Loucy (cell line): ENCODE measurements at regions not wholly inside any gene's neighbourhood (a gene's known extent, or its start where the extent isn't known, plus 50 kb on each side); places are given as distances from the start of the nearest gene placed in this dataset.
"Not testable (repeated sequence)": the region's sequence is repeated elsewhere in the genome, so short reads cannot be mapped to it uniquely, and the experiment has no call there.

Experiments used
- H2AFZ ChIP-seq: fragments of 200-600 bp; sonication (generic); 2 replicates; pipeline ENCODE4 v1.6.0; 2016; ENCODE audit warnings: antibody characterized with exemption, mild to moderate bottlenecking, low read length, moderate library complexity
- H3F3A ChIP-seq: fragments of 200-600 bp; 2 replicates; pipeline ENCODE4 v1.6.0; 2016; ENCODE audit warnings: antibody characterized with exemption, low read depth, mild to moderate bottlenecking
- H3K27me3 ChIP-seq: fragments of 200-600 bp; sonication (generic); 2 replicates; pipeline ENCODE4 v1.6.1; 2014; ENCODE audit warnings: low read length, mild to moderate bottlenecking; ENCODE audit not compliant: insufficient read depth, poor library complexity, severe bottlenecking
- H3K36me3 ChIP-seq: fragments of 200-600 bp; sonication (generic); 2 replicates; pipeline ENCODE4 v1.6.1; 2016; ENCODE audit warnings: low read length; ENCODE audit not compliant: insufficient read depth
- H3K4me1 ChIP-seq: fragments of 200-600 bp; sonication (generic); 2 replicates; pipeline ENCODE4 v1.5.1; 2014; ENCODE audit warnings: low read length, mild to moderate bottlenecking; ENCODE audit not compliant: insufficient read depth, poor library complexity, severe bottlenecking
- H3K4me2 ChIP-seq: fragments of 200-600 bp; sonication (generic); 2 replicates; pipeline ENCODE4 v1.6.0; 2014; ENCODE audit warnings: antibody characterized with exemption, low read length, low read depth, mild to moderate bottlenecking; ENCODE audit not compliant: poor library complexity, severe bottlenecking
- H3K4me3 ChIP-seq: fragments of 200-600 bp; sonication (generic); 2 replicates; pipeline ENCODE4 v1.5.1; 2014; ENCODE audit warnings: low read length, mild to moderate bottlenecking, mixed read lengths; ENCODE audit not compliant: poor library complexity, severe bottlenecking
- H3K79me2 ChIP-seq: fragments of 200-600 bp; sonication (generic); 2 replicates; pipeline ENCODE4 v1.6.1; 2014; ENCODE audit warnings: low read length; ENCODE audit not compliant: insufficient read depth
- H3K9ac ChIP-seq: fragments of 200-600 bp; sonication (generic); 2 replicates; pipeline ENCODE4 v1.6.0; 2014; ENCODE audit warnings: mild to moderate bottlenecking, low read depth, low read length, moderate library complexity; ENCODE audit not compliant: poor library complexity, severe bottlenecking
- H3K9me2 ChIP-seq: fragments of 200-600 bp; sonication (generic); replicated peaks from 2 replicates; pipeline ENCODE4 v1.6.1; 2016; ENCODE audit warnings: low read depth, low read length, mixed read lengths
- H3K9me3 ChIP-seq: fragments of 200-600 bp; sonication (generic); 2 replicates; pipeline ENCODE4 v1.6.1; 2014; ENCODE audit warnings: mild to moderate bottlenecking, antibody characterized with exemption, low read length, low read depth; ENCODE audit not compliant: insufficient read depth
- H4K20me1 ChIP-seq: fragments of 200-600 bp; sonication (generic); 2 replicates; pipeline ENCODE4 v1.6.0; 2014; ENCODE audit warnings: antibody characterized with exemption, low read length, mild to moderate bottlenecking; ENCODE audit not compliant: insufficient read depth, poor library complexity, severe bottlenecking
- CTCF ChIP-seq: fragments of 200-600 bp; sonication (generic); conservative IDR thresholded peaks from 2 replicates; pipeline ENCODE4 v1.5.1; 2014; ENCODE audit warnings: mild to moderate bottlenecking, antibody characterized with exemption, low read length
- EZH2phosphoT487 ChIP-seq: fragments of 200-600 bp; IDR thresholded peaks from 2 replicates; pipeline ENCODE4 v1.6.1; 2018; ENCODE audit warnings: antibody characterized with exemption, mild to moderate bottlenecking, moderate library complexity, borderline replicate concordance

GRCh38 chr10:16049050-16049449 lies 188.7 kb upstream of the MINDY3 start:
- Histone ChIP-seq H3K27me3 (no peaks in the 10 kb centered on the region), H3K9ac (no peak overlapping the region), H3F3A (no peaks in the 10 kb centered on the region), H3K79me2 (no peaks in the 10 kb centered on the region), H3K4me1 (no peaks in the 10 kb centered on the region), H3K9me2 (no peaks in the 10 kb centered on the region), H3K9me3 (no peaks in the 10 kb centered on the region), H3K4me2 (no peak overlapping the region), H3K4me3 (no peak overlapping the region), H4K20me1 (no peaks in the 10 kb centered on the region), H2AFZ (no peak overlapping the region), H3K36me3 (no peaks in the 10 kb centered on the region)
- TF ChIP-seq CTCF (no peak), EZH2phosphoT487 (no peak)

- Histone ChIP-seq H4K20me1 (no peaks in the 10 kb centered on the region), H3F3A (no peaks in the 10 kb centered on the region), H3K4me2 (no peak overlapping the region), H2AFZ (no peak overlapping the region), H3K9ac (no peak overlapping the region), H3K79me2 (no peaks in the 10 kb centered on the region), H3K4me3 (no peak overlapping the region), H3K27me3 (no peaks in the 10 kb centered on the region), H3K4me1 (no peaks in the 10 kb centered on the region), H3K36me3 (no peaks in the 10 kb centered on the region), H3K9me3 (no peaks in the 10 kb centered on the region), H3K9me2 (no peaks in the 10 kb centered on the region)
- no peak for TF ChIP-seq EZH2phosphoT487
- no peak for TF ChIP-seq CTCF
Observed at GRCh38 chr10:16049782-16050181, 189.5 kb upstream of the MINDY3 start.

- TF ChIP-seq CTCF (no peak), EZH2phosphoT487 (no peak)
- H3K79me2 ChIP-seq, result no peaks in the 10 kb centered on the region
- H3K4me2 ChIP-seq, result no peak overlapping the region
- no peaks in the 10 kb centered on the region for H4K20me1 ChIP-seq
- no peak overlapping the region for H2AFZ ChIP-seq
- no peaks in the 10 kb centered on the region for H3K36me3 ChIP-seq
- no peaks in the 10 kb centered on the region for H3K4me1 ChIP-seq
- no peaks in the 10 kb centered on the region for H3K9me2 ChIP-seq
- no peak overlapping the region for H3K9ac ChIP-seq
- no peaks in the 10 kb centered on the region for H3K27me3 ChIP-seq
- no peaks in the 10 kb centered on the region for H3K9me3 ChIP-seq
- no peak overlapping the region for H3K4me3 ChIP-seq
- no peaks in the 10 kb centered on the region; the same call in 1 of the 2 replicates for H3F3A ChIP-seq
Observed at GRCh38 chr10:16063350-16063749, 203.0 kb upstream of the MINDY3 start.

GRCh38 chr10:16083551-16083950 lies 223.2 kb upstream of the MINDY3 start:
- not testable (repeated sequence) for H2AFZ ChIP-seq, H3F3A ChIP-seq, H3K9ac ChIP-seq, H3K4me1 ChIP-seq, H3K27me3 ChIP-seq, H3K4me2 ChIP-seq, H3K4me3 ChIP-seq, H3K9me3 ChIP-seq, H4K20me1 ChIP-seq, H3K9me2 ChIP-seq, H3K36me3 ChIP-seq, H3K79me2 ChIP-seq
